ENCODE measurements at regions not wholly inside any gene's neighbourhood (a gene's known extent, or its start where the extent isn't known, plus 50 kb on each side); places are given as distances from the start of the nearest gene placed in this dataset.
"Not testable (repeated sequence)": the region's sequence is repeated elsewhere in the genome, so short reads cannot be mapped to it uniquely, and the experiment has no call there.

- WGBS = 92% methylated on average over 11 of the region's 11 CpGs
Measured at GRCh38 chr5:166926138-166926537, 1365.3 kb upstream of the WWC1 start.

GRCh38 chr5:166926806-166927475 is 1364.5 kb upstream of the WWC1 start:
- H3K36me3 ChIP-seq (ENCODE audit: control insufficient read depth in 4 of 4, insufficient read depth in 3 of 4, low read depth in 1 of 4, low read length in 3 of 4); H3K9me3 ChIP-seq (ENCODE audit: control insufficient read depth in 4 of 4, low read length in 3 of 4); H3K27ac ChIP-seq (ENCODE audit: low read depth in 1 of 2, low read length in 2 of 2); H3K4me1 ChIP-seq (ENCODE audit: control insufficient read depth in 4 of 4, insufficient read depth in 4 of 4, low read length in 3 of 4); H3K4me3 ChIP-seq (ENCODE audit: low read depth in 1 of 3, low read length in 3 of 3); DNase-seq (ENCODE audit: low spot score); H3K9ac ChIP-seq (ENCODE audit: low read depth in 1 of 2, low read length in 2 of 2); H3K27me3 ChIP-seq (ENCODE audit: control insufficient read depth in 4 of 4, insufficient read depth in 4 of 4, low read length in 3 of 4): not testable (repeated sequence)
- WGBS = 94% methylated on average over 48 of the region's 48 CpGs

More at GRCh38 chr5:166926138-166926537, 1365.3 kb upstream of the WWC1 start:
- Histone ChIP-seq H3K4me3 (ENCODE audit: low read depth in 1 of 3, low read length in 3 of 3) (no peak overlapping the region), H3K27ac (ENCODE audit: low read depth in 1 of 2, low read length in 2 of 2) (no peak overlapping the region), H3K9ac (ENCODE audit: low read depth in 1 of 2, low read length in 2 of 2) (no peak overlapping the region), H3K9me3 (ENCODE audit: control insufficient read depth in 4 of 4, low read length in 3 of 4) (peaks cover 0 to 4% (median 0%) of the 10 kb centered on the region in 4 donors), H3K27me3 (ENCODE audit: control insufficient read depth in 4 of 4, insufficient read depth in 4 of 4, low read length in 3 of 4) (no peaks in the 10 kb centered on the region), H3K36me3 (ENCODE audit: control insufficient read depth in 4 of 4, insufficient read depth in 3 of 4, low read depth in 1 of 4, low read length in 3 of 4) (no peaks in the 10 kb centered on the region), H3K4me1 (ENCODE audit: control insufficient read depth in 4 of 4, insufficient read depth in 4 of 4, low read length in 3 of 4) (no peaks in the 10 kb centered on the region)
- TF ChIP-seq HNF4G (IDR thresholded peaks at IDR 0.05) = no peak
- TF ChIP-seq JUND (IDR thresholded peaks at IDR 0.05) = no peak
- DNase-seq (ENCODE audit: low spot score) = no peak

DNA sequence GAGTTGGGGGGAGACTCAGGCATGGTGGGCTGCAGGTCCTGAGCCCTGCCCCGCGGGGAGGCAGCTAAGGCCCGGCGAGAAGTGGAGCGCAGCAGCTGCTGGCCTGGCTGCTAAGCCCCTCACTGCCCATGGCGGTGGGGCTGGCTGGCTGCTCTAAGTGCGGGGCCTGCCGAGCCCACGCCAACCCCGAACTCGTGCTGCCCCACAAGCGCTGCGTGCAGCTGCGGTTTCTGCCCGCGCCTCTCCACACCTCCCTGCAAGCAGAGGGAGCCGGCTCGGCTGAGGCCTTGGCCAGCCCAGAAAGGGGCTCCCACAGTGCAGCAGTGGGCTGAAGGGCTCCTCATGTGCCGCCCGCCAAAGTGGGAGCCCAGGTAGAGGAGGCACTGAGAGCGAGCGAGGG is 1355.1 kb upstream of the WWC1 start:
- Histone ChIP-seq H3K4me3 (ENCODE audit: low read depth in 1 of 3, low read length in 3 of 3) (no peak overlapping the region), H3K4me1 (ENCODE audit: control insufficient read depth in 4 of 4, insufficient read depth in 4 of 4, low read length in 3 of 4) (no peaks in the 10 kb centered on the region), H3K9me3 (ENCODE audit: control insufficient read depth in 4 of 4, low read length in 3 of 4) (no peaks in the 10 kb centered on the region), H3K27me3 (ENCODE audit: control insufficient read depth in 4 of 4, insufficient read depth in 4 of 4, low read length in 3 of 4) (no peaks in the 10 kb centered on the region), H3K36me3 (ENCODE audit: control insufficient read depth in 4 of 4, insufficient read depth in 3 of 4, low read depth in 1 of 4, low read length in 3 of 4) (no peaks in the 10 kb centered on the region), H3K27ac (ENCODE audit: low read depth in 1 of 2, low read length in 2 of 2) (no peak overlapping the region), H3K9ac (ENCODE audit: low read depth in 1 of 2, low read length in 2 of 2) (no peak overlapping the region)
- DNase-seq (ENCODE audit: low spot score) = no peak
- 95% methylated on average over 22 of the region's 22 CpGs for WGBS
- TF ChIP-seq NR2F2 (IDR thresholded peaks at IDR 0.05) = no peak
- no peak for TF ChIP-seq TAF1 (conservative IDR thresholded peaks at IDR 0.05)
- no peak for TF ChIP-seq RXRA (IDR thresholded peaks at IDR 0.05)
- TF ChIP-seq FOXA1 (IDR thresholded peaks at IDR 0.05) = no peak
- no peak for TF ChIP-seq GABPA (IDR thresholded peaks at IDR 0.05 in 1 of 2, conservative IDR thresholded peaks at IDR 0.05 in 1 of 2)
- no peak for TF ChIP-seq YY1 (IDR thresholded peaks at IDR 0.05)

DNA sequence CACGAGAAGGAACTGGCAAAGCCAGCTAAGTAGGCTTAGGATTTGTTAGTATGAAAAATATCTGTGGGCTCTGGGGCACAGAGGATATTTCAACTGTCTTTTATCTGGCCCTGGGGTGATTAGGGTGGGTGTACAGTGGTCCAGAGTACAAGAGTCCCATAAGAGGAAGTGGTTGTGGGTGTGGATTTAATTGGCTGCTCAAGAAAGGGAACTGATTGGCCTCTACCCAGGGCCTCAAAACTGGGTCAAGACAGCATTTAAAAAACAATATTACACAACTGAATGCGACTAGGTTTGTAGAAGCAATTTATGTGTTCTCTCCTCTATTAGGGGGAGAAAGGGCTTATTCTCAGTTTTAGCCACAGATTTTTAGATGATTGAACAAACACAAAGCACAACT is 1353.4 kb upstream of the WWC1 start:
- WGBS = 57% methylated on average over 2 of the region's 2 CpGs
- H3K36me3 ChIP-seq (ENCODE audit: control insufficient read depth in 4 of 4, insufficient read depth in 3 of 4, low read depth in 1 of 4, low read length in 3 of 4) = no peaks in the 10 kb centered on the region
- DNase-seq (ENCODE audit: low spot score) = no peak
- H3K4me3 ChIP-seq (ENCODE audit: low read depth in 1 of 3, low read length in 3 of 3) = no peak overlapping the region
- H3K27ac ChIP-seq (ENCODE audit: low read depth in 1 of 2, low read length in 2 of 2) = no peak overlapping the region
- no peaks in the 10 kb centered on the region for H3K9me3 ChIP-seq (ENCODE audit: control insufficient read depth in 4 of 4, low read length in 3 of 4)
- H3K27me3 ChIP-seq (ENCODE audit: control insufficient read depth in 4 of 4, insufficient read depth in 4 of 4, low read length in 3 of 4) = no peaks in the 10 kb centered on the region
- no peak for TF ChIP-seq NR2F2 (IDR thresholded peaks at IDR 0.05)
- TF ChIP-seq YY1 (IDR thresholded peaks at IDR 0.05) = no peak
- no peak for TF ChIP-seq SP1 (IDR thresholded peaks at IDR 0.05)
- TF ChIP-seq, protein P1, sequence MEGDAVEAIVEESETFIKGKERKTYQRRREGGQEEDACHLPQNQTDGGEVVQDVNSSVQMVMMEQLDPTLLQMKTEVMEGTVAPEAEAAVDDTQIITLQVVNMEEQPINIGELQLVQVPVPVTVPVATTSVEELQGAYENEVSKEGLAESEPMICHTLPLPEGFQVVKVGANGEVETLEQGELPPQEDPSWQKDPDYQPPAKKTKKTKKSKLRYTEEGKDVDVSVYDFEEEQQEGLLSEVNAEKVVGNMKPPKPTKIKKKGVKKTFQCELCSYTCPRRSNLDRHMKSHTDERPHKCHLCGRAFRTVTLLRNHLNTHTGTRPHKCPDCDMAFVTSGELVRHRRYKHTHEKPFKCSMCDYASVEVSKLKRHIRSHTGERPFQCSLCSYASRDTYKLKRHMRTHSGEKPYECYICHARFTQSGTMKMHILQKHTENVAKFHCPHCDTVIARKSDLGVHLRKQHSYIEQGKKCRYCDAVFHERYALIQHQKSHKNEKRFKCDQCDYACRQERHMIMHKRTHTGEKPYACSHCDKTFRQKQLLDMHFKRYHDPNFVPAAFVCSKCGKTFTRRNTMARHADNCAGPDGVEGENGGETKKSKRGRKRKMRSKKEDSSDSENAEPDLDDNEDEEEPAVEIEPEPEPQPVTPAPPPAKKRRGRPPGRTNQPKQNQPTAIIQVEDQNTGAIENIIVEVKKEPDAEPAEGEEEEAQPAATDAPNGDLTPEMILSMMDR (IDR thresholded peaks at IDR 0.05; ENCODE audit: low read depth, low read length, missing input control) = no peak
- no peak for TF ChIP-seq FOXA2 (IDR thresholded peaks at IDR 0.05)
- TF ChIP-seq MAX (IDR thresholded peaks at IDR 0.05) = no peak
- no peak for TF ChIP-seq EGR1 (IDR thresholded peaks at IDR 0.05; ENCODE audit: low read depth in 2 of 2)
- TF ChIP-seq ATF3 (IDR thresholded peaks at IDR 0.05) = no peak
- no peak for TF ChIP-seq RXRA (IDR thresholded peaks at IDR 0.05)
- H3K9ac ChIP-seq (ENCODE audit: low read depth in 1 of 2, low read length in 2 of 2) = no peak overlapping the region
- no peaks in the 10 kb centered on the region for H3K4me1 ChIP-seq (ENCODE audit: control insufficient read depth in 4 of 4, insufficient read depth in 4 of 4, low read length in 3 of 4)

Data from liver (tissue), 8 donors.